GM12878 (cell line): ENCODE measurements at regions not wholly inside any gene's neighbourhood (a gene's known extent, or its start where the extent isn't known, plus 50 kb on each side); places are given as distances from the start of the nearest gene placed in this dataset.

Source experiments
- ATAC-seq: fragments of 200-7000 bp; cut with Tn5 transposase; 3 replicates; pipeline ENCODE4 v1.9.1; 2020; ENCODE audit warnings: mild to moderate bottlenecking, moderate library complexity
- BruUV-seq: library from RNA; stranded (reverse); fragments of 400-500 nt; replicated peaks from 2 replicates; lab custom pipeline; 2021; lab: Mats Ljungman, UMichigan
- CTCF ChIA-PET: fragments of 300-600 bp; sonication (Branson Sonifier 250); formaldehyde crosslinking; extraction: SDS; loops from one replicate; lab custom pipeline; 2021; ENCODE audit warnings: inconsistent platforms; lab: Yijun Ruan, JAX
- POLR2A ChIA-PET: fragments of 350-600 bp; formaldehyde crosslinking; extraction: SDS; loops from one replicate; lab custom pipeline; 2021; ENCODE audit warnings: inconsistent platforms; lab: Charles Lee
- RAD21 ChIA-PET: fragments of 300-600 bp; sonication (Branson Sonifier 250); formaldehyde crosslinking; loops from one replicate; lab custom pipeline; 2023; ENCODE audit warnings: antibody characterized with exemption; ENCODE audit not compliant: unreplicated experiment; lab: Charles Lee
- SMC1A ChIA-PET: fragments of 300-600 bp; sonication (Branson Sonifier 250); formaldehyde crosslinking; loops from one replicate; lab custom pipeline; 2023; ENCODE audit not compliant: unreplicated experiment, uncharacterized antibody; lab: Charles Lee
- DNase-seq: peaks from one replicate; pipeline ENCODE4 v3.0.0-alpha.2; 2011; ENCODE audit warnings: low read depth, low spot score
- FAIRE-seq: peaks from 3 replicates; lab custom pipeline; 2011; peaks lifted over from hg19 to GRCh38; lab: Jason Lieb, UNC
- H2AFZ ChIP-seq: 2 replicates; pipeline ENCODE4 v1.6.0; 2011; ENCODE audit warnings: low read depth, low read length, control low read depth; ENCODE audit not compliant: control insufficient read depth
- H3K27ac ChIP-seq: 2 replicates; pipeline ENCODE4 v1.5.1; 2011; ENCODE audit warnings: control low read depth; ENCODE audit not compliant: control insufficient read depth, insufficient read depth
- H3K27me3 ChIP-seq, 2 experiments: replicated peaks in 1 of 2; 2 replicates each; pipeline versions ENCODE4 v1.6.0 to v1.6.1; 2011; ENCODE audit warnings: low read length in 1 of 2; ENCODE audit not compliant: control insufficient read depth in 2 of 2, insufficient read depth in 2 of 2
- H3K36me3 ChIP-seq, 2 experiments: 2 replicates each; pipeline ENCODE4 v1.5.1; 2011; ENCODE audit warnings: low read length in 1 of 2; ENCODE audit not compliant: control insufficient read depth in 2 of 2, insufficient read depth in 2 of 2
- H3K4me1 ChIP-seq: 2 replicates; pipeline ENCODE4 v1.6.1; 2011; ENCODE audit warnings: mild to moderate bottlenecking, low read length, moderate library complexity, mixed read lengths; ENCODE audit not compliant: control insufficient read depth, insufficient read depth
- H3K4me2 ChIP-seq: 2 replicates; pipeline ENCODE4 v1.6.0; 2011; ENCODE audit warnings: control low read depth; ENCODE audit not compliant: control insufficient read depth, insufficient read depth
- H3K4me3 ChIP-seq: fragments of 200-600 bp; sonication (generic); 2 replicates; pipeline ENCODE4 v1.5.1; 2016
- H3K79me2 ChIP-seq: 2 replicates; pipeline ENCODE4 v1.6.0; 2011; ENCODE audit warnings: low read length; ENCODE audit not compliant: control insufficient read depth, insufficient read depth
- H3K9ac ChIP-seq: 2 replicates; pipeline ENCODE4 v1.8.0; 2011; ENCODE audit warnings: low read length, control low read depth, mixed read lengths; ENCODE audit not compliant: control insufficient read depth, insufficient read depth
- H3K9me3 ChIP-seq: replicated peaks from 3 replicates; pipeline ENCODE4 v1.5.1; 2011; ENCODE audit warnings: mild to moderate bottlenecking, low read length; ENCODE audit not compliant: control insufficient read depth, insufficient read depth
- H4K20me1 ChIP-seq: 2 replicates; pipeline ENCODE4 v1.6.0; 2011; ENCODE audit not compliant: control insufficient read depth, insufficient read depth
- ASH2L ChIP-seq: fragments of 300-600, 200-600 bp; sonication (generic); IDR thresholded peaks from 2 replicates; pipeline ENCODE4 v1.6.1; 2017; ENCODE audit warnings: low read depth, mild to moderate bottlenecking, borderline replicate concordance
- CBX5 ChIP-seq: sonication (generic); IDR thresholded peaks from 2 replicates; pipeline ENCODE4 v1.6.1; 2016; ENCODE audit warnings: low read depth, moderate library complexity, mild to moderate bottlenecking, inconsistent platforms
- CHD1 ChIP-seq: IDR thresholded peaks from 2 replicates; pipeline ENCODE4 v1.6.1; 2012; ENCODE audit warnings: low read depth, low read length, improper control_type of control experiment
- CHD2 ChIP-seq: IDR thresholded peaks from 2 replicates; pipeline ENCODE4 v1.6.1; 2011; ENCODE audit warnings: low read depth, low read length, improper control_type of control experiment, borderline replicate concordance
- ETV6 ChIP-seq, 2 experiments: fragments of 450-650 bp in 1 of 2; IDR thresholded peaks in 1 of 2; conservative IDR thresholded peaks in 1 of 2; 2 replicates each; pipeline ENCODE4 v1.6.1; 2014; ENCODE audit warnings: antibody characterized with exemption in 1 of 2, borderline replicate concordance in 1 of 2, low read depth in 1 of 2, mild to moderate bottlenecking in 1 of 2, moderate library complexity in 1 of 2
- JUND ChIP-seq: IDR thresholded peaks from 2 replicates; pipeline ENCODE4 v1.6.1; 2012; ENCODE audit warnings: low read depth, mild to moderate bottlenecking, low read length, improper control_type of control experiment, moderate library complexity
- LARP7 ChIP-seq: fragments of 450-650 bp; IDR thresholded peaks from 2 replicates; pipeline ENCODE4 v1.6.1; 2017; ENCODE audit warnings: mild to moderate bottlenecking
- MTA2 ChIP-seq: fragments of 450-650 bp; IDR thresholded peaks from 2 replicates; pipeline ENCODE4 v1.6.1; 2016; ENCODE audit warnings: low read depth, mild to moderate bottlenecking, moderate library complexity
- MYB ChIP-seq: fragments of 150-350 bp; IDR thresholded peaks from 2 replicates; pipeline ENCODE4 v1.6.1; 2014; ENCODE audit warnings: mild to moderate bottlenecking, low read depth, low read length, borderline replicate concordance
- NFXL1 ChIP-seq: fragments of 450-650 bp; IDR thresholded peaks from 2 replicates; pipeline ENCODE4 v1.6.1; 2017; ENCODE audit warnings: antibody characterized with exemption, mild to moderate bottlenecking, borderline replicate concordance
- NR2C1 ChIP-seq: fragments of 450-650 bp; IDR thresholded peaks from 2 replicates; pipeline ENCODE4 v1.6.1; 2017; ENCODE audit warnings: antibody characterized with exemption, mild to moderate bottlenecking, moderate library complexity
- POLR2A ChIP-seq: IDR thresholded peaks from 2 replicates; pipeline ENCODE4 v1.6.1; 2011; ENCODE audit warnings: low read depth, mild to moderate bottlenecking, low read length
- RBBP5 ChIP-seq: fragments of 200-600 bp; sonication (generic); conservative IDR thresholded peaks from 2 replicates; pipeline ENCODE4 v1.6.1; 2016
- STAT3 ChIP-seq: IDR thresholded peaks from 2 replicates; pipeline ENCODE4 v1.6.1; 2011; ENCODE audit warnings: low read depth, low read length, improper control_type of control experiment
- WGBS: methylation state at CpG from one replicate; pipeline ENCODE4 v1.1.6; 2016; ENCODE audit warnings: low lambda C conversion rate; ENCODE audit not compliant: insufficient replicate concordance, insufficient coverage; ENCODE audit errors: missing lambda C conversion rate; 5-methylcytosine and 5-hydroxymethylcytosine counted together
- in situ Hi-C: fragments of 300-500 bp; cut with MboI; formaldehyde crosslinking; loops from 9 replicates; pipeline ENCODE4 v1.14.3; 2018; ENCODE audit warnings: mixed read lengths
- intact Hi-C: fragments of 100-400 bp; cut with micrococcal nuclease; formaldehyde crosslinking; loops from one replicate; pipeline ENCODE4 v1.14.2; 2022; ENCODE audit not compliant: unreplicated experiment

- in situ Hi-C loops (no loop called here), intact Hi-C loops (loop anchor here (1.0 kb wide), 1 partner anchor 25 kb away; no protein-coding TSS in a partner anchor)
- H3K36me3 ChIP-seq = no peaks in the 10 kb centered on the region
- CTCF ChIA-PET = no interaction called here
- no peak overlapping the region for H3K4me3 ChIP-seq
- BruUV-seq = no TSS peak
- no peak overlapping the region for H3K4me2 ChIP-seq
- H3K9ac ChIP-seq = no peak overlapping the region
- ATAC-seq (no peak), DNase-seq (no peak), FAIRE-seq (no peak)
- no peaks in the 10 kb centered on the region for H3K4me1 ChIP-seq
- POLR2A ChIA-PET = no interaction called here
- RAD21 ChIA-PET = no interaction called here
- no peaks in the 10 kb centered on the region for H3K27me3 ChIP-seq
- H3K79me2 ChIP-seq = no peaks in the 10 kb centered on the region
- SMC1A ChIA-PET = no interaction called here
- H2AFZ ChIP-seq = no peak overlapping the region
- H3K27ac ChIP-seq = no peak overlapping the region
- no peaks in the 10 kb centered on the region for H3K9me3 ChIP-seq
- TF ChIP-seq JUND (no peak), CHD1 (no peak), LARP7 (no peak), MYB (no peak), CHD2 (no peak), NFXL1 (no peak), CBX5 (no peak), ASH2L (no peak), ETV6 (conservative IDR thresholded peaks at IDR 0.05 in 1 of 2, IDR thresholded peaks at IDR 0.05 in 1 of 2; ENCODE audit: borderline replicate concordance in 1 of 2, low read depth in 1 of 2) (no peak), STAT3 (no peak), NR2C1 (no peak), MTA2 (no peak), POLR2A (no peak), RBBP5 (no peak)
- WGBS = 72% methylated on average over 5 of the region's 5 CpGs
- no peaks in the 10 kb centered on the region for H4K20me1 ChIP-seq
Measured at GRCh38 chr2:204416236-204416635, 129.0 kb upstream of the PARD3B start.
